ENCODE measurements at regions not wholly inside any gene's neighbourhood (a gene's known extent, or its start where the extent isn't known, plus 50 kb on each side); places are given as distances from the start of the nearest gene placed in this dataset.

- Histone ChIP-seq H3K9me3 (ENCODE audit: low read length) (no peaks in the 10 kb centered on the region), H3K36me3 (replicated peaks in 1 of 2; ENCODE audit: control insufficient read depth in 1 of 2, insufficient read depth in 2 of 2, low read length in 2 of 2) (no peaks in the 10 kb centered on the region), H3K79me2 (ENCODE audit: insufficient read depth, low read length) (no peaks in the 10 kb centered on the region), H4K20me1 (ENCODE audit: insufficient read depth, low read length) (no peaks in the 10 kb centered on the region), H3K4me3 (replicated peaks in 1 of 3; ENCODE audit: insufficient read depth in 1 of 3, low read depth in 2 of 3, low read length in 3 of 3) (no peak overlapping the region), H2AFZ (ENCODE audit: low read length) (no peak overlapping the region), H3K27me3 (ENCODE audit: control insufficient read depth in 1 of 2, insufficient read depth in 2 of 2, low read length in 2 of 2) (peaks cover under 1 to 14% of the 10 kb centered on the region in 2 experiments; a peak in 3 of 5 replicates), H3K9ac (ENCODE audit: insufficient read depth, low read depth, low read length) (no peak overlapping the region), H3K4me2 (ENCODE audit: low read depth, low read length) (no peak overlapping the region), H3K4me1 (ENCODE audit: insufficient read depth, low read length) (no peaks in the 10 kb centered on the region), H3K27ac (ENCODE audit: extremely low read length, insufficient read depth, low read length) (no peak overlapping the region)
- in situ Hi-C loops (cut with HindIII; ENCODE audit: extremely low pct_ligation_motif_present, low pct_unique_long_range_greater_than_20kb) (no loop called here), intact Hi-C loops (cut with micrococcal nuclease; ENCODE audit: unreplicated experiment) (no loop called here)
- no TSS peak for BruUV-seq (replicated peaks)
- POLR2A ChIA-PET: no interaction called here
- 24% methylated on average over 6 of the region's 6 CpGs for WGBS (ENCODE audit: low lambda C conversion rate)
- TF ChIP-seq DPF2 (CRISPR knock-in tag; IDR thresholded peaks at IDR 0.05; ENCODE audit: borderline replicate concordance, low read depth): no peak
- no peak for TF ChIP-seq ZNF501 (CRISPR knock-in tag; IDR thresholded peaks at IDR 0.05)
- TF ChIP-seq CBX2 (IDR thresholded peaks at IDR 0.05; ENCODE audit: low read depth, low read length): no peak
- TF ChIP-seq CBX2 (CRISPR knock-in tag; IDR thresholded peaks at IDR 0.05; ENCODE audit: low read depth): no peak
- no peak for TF ChIP-seq ERF (CRISPR knock-in tag; IDR thresholded peaks at IDR 0.05)
- no peak for TF ChIP-seq HMGXB3 (CRISPR knock-in tag; IDR thresholded peaks at IDR 0.05; ENCODE audit: borderline replicate concordance)
- no peak for TF ChIP-seq HNRNPK (IDR thresholded peaks at IDR 0.05; ENCODE audit: low read depth, low read length, poor library complexity, severe bottlenecking)
- no peak for TF ChIP-seq ZNF460 (CRISPR knock-in tag; IDR thresholded peaks at IDR 0.05; ENCODE audit: borderline replicate concordance)
- TF ChIP-seq MIER3 (CRISPR knock-in tag; IDR thresholded peaks at IDR 0.05; ENCODE audit: borderline replicate concordance): no peak
- TF ChIP-seq SP5 (CRISPR knock-in tag; IDR thresholded peaks at IDR 0.05; ENCODE audit: borderline replicate concordance, low read depth): no peak
- no peak for TF ChIP-seq MTERF4 (CRISPR knock-in tag; IDR thresholded peaks at IDR 0.05)
- no peak for TF ChIP-seq ZNF281 (CRISPR knock-in tag; IDR thresholded peaks at IDR 0.05; ENCODE audit: borderline replicate concordance)
- TF ChIP-seq KAT7 (CRISPR knock-in tag; IDR thresholded peaks at IDR 0.05; ENCODE audit: borderline replicate concordance): no peak
- no peak for TF ChIP-seq KLF11 (CRISPR knock-in tag; IDR thresholded peaks at IDR 0.05)
- TF ChIP-seq HOXD1 (CRISPR knock-in tag; IDR thresholded peaks at IDR 0.05): no peak
- ATAC-seq (no peak), DNase-seq (ENCODE audit: low spot score) (no peak), FAIRE-seq (no peak)
- CTCF ChIA-PET (ENCODE audit: low intra/inter-chr PET ratio, low total read pairs): no interaction called here
These were observed 154.1 kb upstream of the TUT7 start for GRCh38 chr9:86508208-86508903.

Measured in HepG2 (cell line).